Transverse colon (tissue), 4 donors: ENCODE measurements at regions not wholly inside any gene's neighbourhood (a gene's known extent, or its start where the extent isn't known, plus 50 kb on each side); places are given as distances from the start of the nearest gene placed in this dataset.

ENCODE experiments used
- CTCF ChIP-seq, 5 experiments: fragments of 200-600 bp in 3 of 5; fragments of 450-650 bp in 2 of 5; sonication (generic) in 3 of 5; IDR thresholded peaks; 1 replicate in 2 of 5; 2 replicates in 3 of 5; pipeline ENCODE4 v1.5.1; 2016 to 2017; ENCODE audit warnings: antibody characterized with exemption in 5 of 5, inconsistent platforms in 3 of 5, mild to moderate bottlenecking in 2 of 5, moderate library complexity in 1 of 5
- POLR2A ChIP-seq: fragments of 450-650 bp; IDR thresholded peaks from one replicate; pipeline ENCODE4 v1.6.1; 2016; ENCODE audit warnings: antibody characterized with exemption, mild to moderate bottlenecking, moderate library complexity
- POLR2AphosphoS5 ChIP-seq, 3 donors: sonication (generic); formaldehyde crosslinking; IDR thresholded peaks; one replicate each; pipeline ENCODE4 v1.6.1; 2016; ENCODE audit warnings: antibody characterized with exemption in 3 of 3

GRCh38 chr17:6177941-6178694, 107.9 kb downstream of the WSCD1 start:
- TF ChIP-seq CTCF (IDR thresholded peaks at IDR 0.05) (no peak), POLR2AphosphoS5 (IDR thresholded peaks at IDR 0.05) (no peak), POLR2A (no peak)
